ENCODE measurements at regions not wholly inside any gene's neighbourhood (a gene's known extent, or its start where the extent isn't known, plus 50 kb on each side); places are given as distances from the start of the nearest gene placed in this dataset.

- TF ChIP-seq, protein P1, sequence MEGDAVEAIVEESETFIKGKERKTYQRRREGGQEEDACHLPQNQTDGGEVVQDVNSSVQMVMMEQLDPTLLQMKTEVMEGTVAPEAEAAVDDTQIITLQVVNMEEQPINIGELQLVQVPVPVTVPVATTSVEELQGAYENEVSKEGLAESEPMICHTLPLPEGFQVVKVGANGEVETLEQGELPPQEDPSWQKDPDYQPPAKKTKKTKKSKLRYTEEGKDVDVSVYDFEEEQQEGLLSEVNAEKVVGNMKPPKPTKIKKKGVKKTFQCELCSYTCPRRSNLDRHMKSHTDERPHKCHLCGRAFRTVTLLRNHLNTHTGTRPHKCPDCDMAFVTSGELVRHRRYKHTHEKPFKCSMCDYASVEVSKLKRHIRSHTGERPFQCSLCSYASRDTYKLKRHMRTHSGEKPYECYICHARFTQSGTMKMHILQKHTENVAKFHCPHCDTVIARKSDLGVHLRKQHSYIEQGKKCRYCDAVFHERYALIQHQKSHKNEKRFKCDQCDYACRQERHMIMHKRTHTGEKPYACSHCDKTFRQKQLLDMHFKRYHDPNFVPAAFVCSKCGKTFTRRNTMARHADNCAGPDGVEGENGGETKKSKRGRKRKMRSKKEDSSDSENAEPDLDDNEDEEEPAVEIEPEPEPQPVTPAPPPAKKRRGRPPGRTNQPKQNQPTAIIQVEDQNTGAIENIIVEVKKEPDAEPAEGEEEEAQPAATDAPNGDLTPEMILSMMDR (IDR thresholded peaks at IDR 0.05; ENCODE audit: low read depth, low read length): no peak
- no peak overlapping the region for H3K4me3 ChIP-seq (replicated peaks in 1 of 2; ENCODE audit: low read depth in 2 of 2, low read length in 2 of 2)
- no peak for DNase-seq (ENCODE audit: low read depth in 2 of 2)
Observed at GRCh38 chr2:241992753-241993152, 123.2 kb downstream of the RTP5 start.

GRCh38 chr2:241993386-241994005 is 124.0 kb downstream of the RTP5 start:
- DNase-seq (ENCODE audit: low read depth in 2 of 2): no peak
- TF ChIP-seq, protein P1 (IDR thresholded peaks at IDR 0.05; ENCODE audit: low read depth, low read length): no peak
- H3K4me3 ChIP-seq (replicated peaks in 1 of 2; ENCODE audit: low read depth in 2 of 2, low read length in 2 of 2): no peak overlapping the region

GRCh38 chr2:241994086-241994485 is 124.6 kb downstream of the RTP5 start:
- TF ChIP-seq, protein P1 (IDR thresholded peaks at IDR 0.05; ENCODE audit: low read depth, low read length): no peak
- no peak for DNase-seq (ENCODE audit: low read depth in 2 of 2)
- H3K4me3 ChIP-seq (replicated peaks in 1 of 2; ENCODE audit: low read depth in 2 of 2, low read length in 2 of 2): no peak overlapping the region

DNA sequence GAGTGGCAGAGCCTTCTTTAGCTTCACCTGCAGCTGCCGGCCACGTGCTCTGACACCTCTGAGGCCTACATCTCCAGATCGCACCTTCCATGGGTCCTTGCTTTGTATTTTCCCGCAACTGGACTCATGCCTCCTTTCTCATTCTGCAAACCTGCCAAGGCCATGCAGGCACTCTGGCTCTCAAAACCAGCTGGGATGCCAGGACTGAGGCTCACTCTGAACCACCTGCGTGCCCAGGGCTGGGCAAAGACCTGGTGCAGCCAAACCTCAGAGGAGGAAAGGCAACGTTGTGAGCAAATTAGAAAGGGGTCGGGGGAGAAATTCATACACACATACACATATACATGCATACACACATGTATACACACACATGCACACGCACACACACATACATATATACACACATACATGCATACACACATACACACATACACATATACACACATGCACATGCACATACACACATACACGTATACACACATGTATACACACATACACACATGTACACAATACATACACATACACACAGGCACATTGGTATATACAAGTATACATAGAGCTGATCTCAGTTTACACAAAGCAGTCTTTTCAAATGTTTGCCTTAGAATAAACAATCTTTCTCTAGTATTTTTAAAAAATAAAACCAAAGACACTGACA is 125.2 kb downstream of the RTP5 start:
- no peak overlapping the region for H3K4me3 ChIP-seq (replicated peaks in 1 of 2; ENCODE audit: low read depth in 2 of 2, low read length in 2 of 2)
- no peak for DNase-seq (ENCODE audit: low read depth in 2 of 2)
- TF ChIP-seq, protein P1 (IDR thresholded peaks at IDR 0.05; ENCODE audit: low read depth, low read length): no peak

- no peak for DNase-seq (ENCODE audit: low read depth in 2 of 2)
- no peak overlapping the region for H3K4me3 ChIP-seq (replicated peaks in 1 of 2; ENCODE audit: low read depth in 2 of 2, low read length in 2 of 2)
- TF ChIP-seq, protein P1 (IDR thresholded peaks at IDR 0.05; ENCODE audit: low read depth, low read length): no peak
Observed at GRCh38 chr2:241996100-241996499, 126.6 kb downstream of the RTP5 start.

DNA sequence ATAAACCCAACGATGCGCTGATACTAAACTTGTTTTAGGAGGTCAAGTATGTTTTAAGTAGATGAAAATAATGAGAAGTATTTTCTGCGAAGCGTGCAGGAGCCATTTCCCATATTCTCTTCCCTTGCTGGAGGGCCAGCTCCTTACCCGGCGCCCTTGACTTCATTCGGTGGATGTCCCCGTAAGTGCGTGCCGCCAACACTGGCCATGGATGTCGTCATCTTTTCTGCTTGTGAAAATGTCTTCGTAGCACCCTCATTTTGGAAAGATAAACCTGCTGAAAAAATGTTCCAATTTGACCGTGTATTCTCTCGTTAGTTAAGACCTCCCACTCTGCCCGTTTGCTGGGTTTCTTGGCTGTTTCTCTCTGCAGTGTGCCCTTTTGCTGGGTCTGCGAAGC is 127.5 kb downstream of the RTP5 start:
- DNase-seq (ENCODE audit: low read depth in 2 of 2): no peak
- TF ChIP-seq, protein P1 (IDR thresholded peaks at IDR 0.05; ENCODE audit: low read depth, low read length): no peak
- no peak overlapping the region for H3K4me3 ChIP-seq (replicated peaks in 1 of 2; ENCODE audit: low read depth in 2 of 2, low read length in 2 of 2)

All from cardiac fibroblast (primary cell).